ENCODE measurements at regions not wholly inside any gene's neighbourhood (a gene's known extent, or its start where the extent isn't known, plus 50 kb on each side); places are given as distances from the start of the nearest gene placed in this dataset.
"Not testable (repeated sequence)": the region's sequence is repeated elsewhere in the genome, so short reads cannot be mapped to it uniquely, and the experiment has no call there.

GRCh38 chr1:47536646-47537118 lies 98.8 kb downstream of the FOXD2 start:
- H3K36me3 Mint-ChIP-seq (ENCODE audit: low read depth), result no peaks in the 10 kb centered on the region
- H3K4me1 Mint-ChIP-seq (ENCODE audit: low read depth), result peaks cover 11% of the 10 kb centered on the region
- H3K4me3 Mint-ChIP-seq, result no peak overlapping the region
- H3K27ac Mint-ChIP-seq, result no peak overlapping the region
- no peaks in the 10 kb centered on the region for H3K9me3 Mint-ChIP-seq
- H3K27me3 Mint-ChIP-seq, result peaks cover 48% of the 10 kb centered on the region

DNA sequence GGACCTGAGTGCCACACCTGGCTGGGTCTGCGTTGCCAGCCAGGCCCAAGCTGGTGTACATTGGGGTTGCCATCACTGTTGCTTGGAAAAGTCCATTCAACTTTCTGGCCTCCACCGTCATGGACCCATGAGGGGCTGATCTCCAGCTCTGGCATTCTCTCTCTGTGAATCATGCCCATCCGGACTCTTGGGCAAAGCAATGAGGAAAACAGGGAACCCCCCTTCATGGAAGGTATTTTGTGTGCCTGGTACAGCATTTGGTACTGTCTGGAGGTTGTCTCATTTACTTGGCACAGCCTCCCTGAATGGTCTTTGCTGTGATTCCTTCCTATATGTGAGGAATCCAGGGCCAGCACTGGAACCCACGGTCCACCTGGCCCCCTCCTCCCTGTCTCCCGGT lies 99.4 kb downstream of the FOXD2 start:
- Mint-ChIP-seq H3K4me1 (ENCODE audit: low read depth) (peaks cover 11% of the 10 kb centered on the region), H3K27me3 (peaks cover 49% of the 10 kb centered on the region), H3K36me3 (ENCODE audit: low read depth) (no peaks in the 10 kb centered on the region), H3K4me3 (no peak overlapping the region), H3K27ac (no peak overlapping the region), H3K9me3 (peaks cover 4% of the 10 kb centered on the region)

GRCh38 chr1:47537966-47538365 lies 100.1 kb downstream of the FOXD2 start:
- H3K36me3 Mint-ChIP-seq (ENCODE audit: low read depth), result no peaks in the 10 kb centered on the region
- H3K27ac Mint-ChIP-seq, result no peak overlapping the region
- peaks cover 43% of the 10 kb centered on the region for H3K27me3 Mint-ChIP-seq
- H3K9me3 Mint-ChIP-seq, result peaks cover 4% of the 10 kb centered on the region
- no peak overlapping the region for H3K4me3 Mint-ChIP-seq
- peaks cover 11% of the 10 kb centered on the region for H3K4me1 Mint-ChIP-seq (ENCODE audit: low read depth)

DNA sequence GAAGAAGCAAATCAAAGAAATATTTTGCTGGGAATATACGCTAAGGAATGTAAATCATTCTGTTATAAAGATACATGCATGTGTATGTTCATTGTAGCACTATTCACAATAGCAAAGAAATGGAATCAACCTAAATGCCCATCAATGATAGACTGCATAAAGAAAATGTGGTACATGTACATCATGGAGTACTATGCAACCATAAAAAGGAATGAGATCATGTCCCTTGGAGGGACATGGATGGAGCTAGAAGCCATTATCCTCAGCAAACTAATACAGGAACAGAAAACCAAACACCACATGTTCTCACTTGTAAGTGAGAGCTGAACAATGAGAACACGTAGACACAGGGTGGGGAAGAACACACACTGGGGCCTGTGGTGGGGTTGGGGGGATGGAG lies 100.7 kb downstream of the FOXD2 start:
- H3K4me1 Mint-ChIP-seq (ENCODE audit: low read depth), result peaks cover 11% of the 10 kb centered on the region
- not testable (repeated sequence) for H3K4me3 Mint-ChIP-seq; H3K27ac Mint-ChIP-seq; H3K9me3 Mint-ChIP-seq; H3K36me3 Mint-ChIP-seq (ENCODE audit: low read depth)
- peaks cover 45% of the 10 kb centered on the region for H3K27me3 Mint-ChIP-seq

GRCh38 chr1:47541705-47542104 lies 103.9 kb downstream of the FOXD2 start:
- H3K4me3 Mint-ChIP-seq; H3K27ac Mint-ChIP-seq; H3K9me3 Mint-ChIP-seq; H3K4me1 Mint-ChIP-seq (ENCODE audit: low read depth); H3K36me3 Mint-ChIP-seq (ENCODE audit: low read depth): not testable (repeated sequence)
- peaks cover 19% of the 10 kb centered on the region for H3K27me3 Mint-ChIP-seq

GRCh38 chr1:47543089-47543488 lies 105.2 kb downstream of the FOXD2 start:
- not testable (repeated sequence) for H3K9me3 Mint-ChIP-seq; H3K27ac Mint-ChIP-seq; H3K36me3 Mint-ChIP-seq (ENCODE audit: low read depth); H3K4me1 Mint-ChIP-seq (ENCODE audit: low read depth); H3K4me3 Mint-ChIP-seq
- H3K27me3 Mint-ChIP-seq, result peaks cover 19% of the 10 kb centered on the region

GRCh38 chr1:47545912-47546483 lies 108.2 kb downstream of the FOXD2 start:
- H3K4me1 Mint-ChIP-seq (ENCODE audit: low read depth), result no peaks in the 10 kb centered on the region
- no peak overlapping the region for H3K27ac Mint-ChIP-seq
- no peak overlapping the region for H3K4me3 Mint-ChIP-seq
- H3K27me3 Mint-ChIP-seq, result peaks cover 14% of the 10 kb centered on the region
- H3K9me3 Mint-ChIP-seq, result peaks cover 4% of the 10 kb centered on the region
- no peaks in the 10 kb centered on the region for H3K36me3 Mint-ChIP-seq (ENCODE audit: low read depth)

DNA sequence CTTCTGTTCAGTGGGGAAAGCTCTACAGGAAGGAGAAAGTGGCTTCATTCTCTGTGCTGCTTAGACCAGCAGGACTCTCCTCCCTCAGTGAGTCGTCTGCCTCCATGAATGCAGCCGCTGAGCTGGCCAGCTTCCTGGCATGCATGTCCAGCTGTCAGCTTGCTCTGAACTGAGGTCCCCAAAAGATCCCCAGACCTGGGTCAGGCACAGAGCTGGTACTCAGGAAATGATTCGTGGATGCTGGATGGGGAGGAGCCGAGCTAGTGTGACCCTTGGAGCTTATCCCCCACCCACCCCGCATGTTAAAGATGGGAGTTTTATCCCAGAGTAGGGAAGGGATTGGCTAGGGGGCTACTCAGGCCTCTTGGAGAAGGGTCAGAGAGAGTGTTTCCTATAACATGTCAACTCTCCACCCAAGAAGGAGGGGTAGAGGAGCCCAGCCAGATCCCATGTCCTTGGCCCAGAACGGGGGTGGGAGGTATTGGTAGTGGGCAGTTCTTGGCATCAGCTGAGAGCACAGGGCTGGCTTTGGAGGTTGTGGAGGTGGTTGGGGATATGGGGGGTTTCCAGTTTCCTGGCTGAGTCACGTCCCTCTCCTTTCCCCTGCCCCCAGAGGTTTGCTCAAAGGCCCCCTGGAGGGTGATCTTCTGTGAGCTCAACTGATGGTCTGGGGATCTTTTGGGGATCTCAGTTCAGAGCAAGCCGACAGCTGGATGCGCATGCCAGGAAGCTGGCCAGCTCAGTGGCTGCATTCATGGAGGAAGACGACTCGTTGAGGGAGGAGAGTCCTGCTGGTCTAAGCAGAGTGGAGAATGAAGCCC lies 110.1 kb downstream of the FOXD2 start:
- no peak overlapping the region for H3K4me3 Mint-ChIP-seq
- H3K4me1 Mint-ChIP-seq (ENCODE audit: low read depth), result no peaks in the 10 kb centered on the region
- H3K27ac Mint-ChIP-seq, result no peak overlapping the region
- peaks cover 13% of the 10 kb centered on the region for H3K27me3 Mint-ChIP-seq
- H3K9me3 Mint-ChIP-seq, result no peaks in the 10 kb centered on the region
- H3K36me3 Mint-ChIP-seq (ENCODE audit: low read depth), result no peaks in the 10 kb centered on the region

DNA sequence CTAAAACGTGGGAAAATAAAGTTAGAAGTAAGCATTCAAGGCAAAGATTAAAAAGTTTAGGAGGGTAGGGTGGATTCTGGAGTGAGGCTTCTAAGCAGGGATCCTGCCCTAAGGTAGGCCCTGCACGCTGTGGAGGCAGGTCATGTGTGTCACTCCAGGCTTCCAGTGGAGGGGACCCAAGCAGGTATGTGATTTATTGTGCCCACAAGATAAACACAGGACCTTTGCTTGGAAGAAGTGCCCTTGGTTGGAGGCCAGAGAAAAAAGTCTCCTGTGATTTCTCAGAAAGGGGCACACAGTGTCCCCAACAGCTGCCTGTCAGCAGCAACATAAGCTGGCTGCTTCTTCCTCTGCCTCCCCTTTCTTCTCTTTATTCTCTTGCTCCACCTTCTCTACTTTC lies 110.8 kb downstream of the FOXD2 start:
- no peaks in the 10 kb centered on the region for H3K9me3 Mint-ChIP-seq
- H3K4me3 Mint-ChIP-seq, result no peak overlapping the region
- no peak overlapping the region for H3K27ac Mint-ChIP-seq
- no peaks in the 10 kb centered on the region for H3K4me1 Mint-ChIP-seq (ENCODE audit: low read depth)
- H3K36me3 Mint-ChIP-seq (ENCODE audit: low read depth), result no peaks in the 10 kb centered on the region
- H3K27me3 Mint-ChIP-seq, result peaks cover 12% of the 10 kb centered on the region

GRCh38 chr1:47549532-47549931 lies 111.7 kb downstream of the FOXD2 start:
- no peak overlapping the region for H3K27ac Mint-ChIP-seq
- no peaks in the 10 kb centered on the region for H3K9me3 Mint-ChIP-seq
- peaks cover 11% of the 10 kb centered on the region for H3K27me3 Mint-ChIP-seq
- H3K36me3 Mint-ChIP-seq (ENCODE audit: low read depth), result no peaks in the 10 kb centered on the region
- no peak overlapping the region for H3K4me3 Mint-ChIP-seq
- no peaks in the 10 kb centered on the region for H3K4me1 Mint-ChIP-seq (ENCODE audit: low read depth)

GRCh38 chr1:47550929-47551328 lies 113.1 kb downstream of the FOXD2 start:
- H3K4me1 Mint-ChIP-seq (ENCODE audit: low read depth), result no peaks in the 10 kb centered on the region
- H3K27me3 Mint-ChIP-seq, result peaks cover 11% of the 10 kb centered on the region
- H3K4me3 Mint-ChIP-seq, result no peak overlapping the region
- no peaks in the 10 kb centered on the region for H3K36me3 Mint-ChIP-seq (ENCODE audit: low read depth)
- no peaks in the 10 kb centered on the region for H3K9me3 Mint-ChIP-seq
- H3K27ac Mint-ChIP-seq, result no peak overlapping the region

DNA sequence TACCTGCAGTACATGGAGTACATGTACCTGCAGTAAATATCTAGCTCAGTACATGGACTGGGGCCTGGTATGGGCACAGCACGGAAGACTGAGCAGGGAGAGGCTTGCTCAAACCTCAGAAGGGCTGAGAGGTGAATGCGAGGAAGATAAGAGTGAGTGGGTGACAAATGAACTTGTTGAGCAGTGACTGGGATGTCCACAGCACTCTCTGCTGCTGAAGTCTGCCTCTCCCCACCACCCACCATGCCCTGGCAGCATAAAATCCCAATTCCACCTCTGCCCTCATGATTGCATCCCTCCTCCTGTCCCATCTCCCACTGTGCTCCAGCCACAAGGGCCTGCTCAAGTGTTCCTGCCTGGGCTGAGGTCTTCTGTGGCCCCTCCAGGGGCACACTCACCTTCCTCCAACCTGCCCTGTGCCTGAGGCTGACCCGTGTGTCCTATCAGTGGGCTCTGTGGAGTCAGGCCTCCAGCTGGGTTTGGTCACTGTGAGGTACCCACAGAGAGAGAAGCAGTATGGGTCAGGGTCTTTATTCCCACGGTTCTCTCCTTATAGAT lies 114.2 kb downstream of the FOXD2 start:
- Mint-ChIP-seq H3K36me3 (ENCODE audit: low read depth) (no peaks in the 10 kb centered on the region), H3K4me1 (ENCODE audit: low read depth) (no peaks in the 10 kb centered on the region), H3K27me3 (peaks cover 11% of the 10 kb centered on the region), H3K4me3 (no peak overlapping the region), H3K9me3 (no peaks in the 10 kb centered on the region), H3K27ac (no peak overlapping the region)

DNA sequence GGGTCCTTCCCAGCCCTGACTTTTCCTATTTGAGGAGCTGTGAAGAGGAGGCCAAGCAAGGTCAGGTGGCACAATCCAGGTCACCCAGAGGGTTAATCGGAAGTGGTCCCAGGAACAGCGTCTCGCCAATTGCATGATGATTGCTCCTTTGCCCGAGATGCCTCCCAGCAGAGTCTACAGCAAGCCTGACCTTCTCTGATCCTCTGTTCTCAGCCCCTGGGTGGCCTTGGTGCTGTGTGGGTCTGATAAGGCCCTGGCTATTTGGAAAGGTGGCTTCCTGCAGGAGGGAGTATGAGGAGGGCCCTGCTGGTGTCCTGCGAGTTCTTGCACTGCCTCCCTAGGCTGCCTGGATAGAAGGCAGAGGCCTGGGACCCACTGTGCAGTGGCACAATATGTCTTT lies 116.2 kb downstream of the FOXD2 start:
- Mint-ChIP-seq H3K27me3 (peaks cover 11% of the 10 kb centered on the region), H3K27ac (no peak overlapping the region), H3K9me3 (no peaks in the 10 kb centered on the region), H3K36me3 (ENCODE audit: low read depth) (no peaks in the 10 kb centered on the region), H3K4me1 (ENCODE audit: low read depth) (no peaks in the 10 kb centered on the region), H3K4me3 (no peak overlapping the region)

- Mint-ChIP-seq H3K36me3 (ENCODE audit: low read depth) (no peaks in the 10 kb centered on the region), H3K4me1 (ENCODE audit: low read depth) (no peaks in the 10 kb centered on the region), H3K4me3 (no peak overlapping the region), H3K27ac (no peak overlapping the region), H3K9me3 (no peaks in the 10 kb centered on the region), H3K27me3 (peaks cover 11% of the 10 kb centered on the region)
These were observed 117.1 kb downstream of the FOXD2 start for GRCh38 chr1:47554901-47555300.

- no peak overlapping the region for H3K27ac Mint-ChIP-seq
- H3K9me3 Mint-ChIP-seq, result no peaks in the 10 kb centered on the region
- no peaks in the 10 kb centered on the region for H3K36me3 Mint-ChIP-seq (ENCODE audit: low read depth)
- H3K4me1 Mint-ChIP-seq (ENCODE audit: low read depth), result no peaks in the 10 kb centered on the region
- H3K4me3 Mint-ChIP-seq, result no peak overlapping the region
- peaks cover 12% of the 10 kb centered on the region for H3K27me3 Mint-ChIP-seq
These were observed 117.5 kb downstream of the FOXD2 start for GRCh38 chr1:47555306-47555705.

All from stimulated activated naive CD8-positive, alpha-beta T cell treated with anti-CD3 and anti-CD28 coated beads, Interleukin-15, Interleukin-2, amounts not matched to agents 100 ng/mL and 50 ng/mL, for 24 hours (primary cell).